NCI-H446 treated with DMSO at 0.1 percent for 48 hours (cell line): ENCODE measurements at regions not wholly inside any gene's neighbourhood (a gene's known extent, or its start where the extent isn't known, plus 50 kb on each side); places are given as distances from the start of the nearest gene placed in this dataset.
"Not testable (repeated sequence)": the region's sequence is repeated elsewhere in the genome, so short reads cannot be mapped to it uniquely, and the experiment has no call there.

Experiments
- DNase-seq: peaks from one replicate; lab custom pipeline; 2025; lab: John Stamatoyannopoulos, UW

DNA sequence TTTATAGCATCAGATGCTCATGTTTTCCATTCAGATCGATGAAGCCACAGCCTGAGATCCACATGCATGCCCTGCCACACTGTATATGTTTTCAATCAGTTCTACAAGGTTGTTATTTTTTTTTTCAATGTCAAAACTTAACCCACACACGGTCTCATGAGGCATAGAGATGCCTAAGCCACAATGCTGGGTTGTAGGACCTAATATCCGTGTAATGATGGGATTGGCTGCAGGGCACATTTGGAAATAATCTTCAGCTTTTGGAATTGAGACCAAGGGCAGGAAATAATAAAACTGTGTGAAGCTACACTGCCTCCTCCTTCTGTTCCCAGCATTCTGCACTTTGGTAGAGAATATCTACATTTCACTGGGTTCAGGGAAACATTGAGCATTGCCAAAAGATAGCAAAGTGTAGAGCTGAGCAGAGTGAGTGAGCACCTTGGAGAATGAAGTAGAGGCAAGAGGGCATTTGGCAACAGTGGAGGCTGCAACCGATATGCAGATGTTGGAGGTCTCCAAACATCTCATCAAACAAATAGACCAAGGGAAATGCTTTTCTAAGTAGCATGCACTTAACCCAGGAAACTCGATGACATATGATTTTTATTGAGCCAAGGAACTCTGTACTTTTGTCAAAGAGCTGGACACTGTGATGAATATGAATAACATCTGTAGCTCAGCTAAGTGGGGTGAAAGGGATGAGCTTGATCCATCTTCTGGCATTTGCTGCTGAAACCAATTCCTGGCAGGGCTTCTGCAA, 176.7 kb downstream of the LYPLAL1 start:
- DNase-seq = no peak

DNA sequence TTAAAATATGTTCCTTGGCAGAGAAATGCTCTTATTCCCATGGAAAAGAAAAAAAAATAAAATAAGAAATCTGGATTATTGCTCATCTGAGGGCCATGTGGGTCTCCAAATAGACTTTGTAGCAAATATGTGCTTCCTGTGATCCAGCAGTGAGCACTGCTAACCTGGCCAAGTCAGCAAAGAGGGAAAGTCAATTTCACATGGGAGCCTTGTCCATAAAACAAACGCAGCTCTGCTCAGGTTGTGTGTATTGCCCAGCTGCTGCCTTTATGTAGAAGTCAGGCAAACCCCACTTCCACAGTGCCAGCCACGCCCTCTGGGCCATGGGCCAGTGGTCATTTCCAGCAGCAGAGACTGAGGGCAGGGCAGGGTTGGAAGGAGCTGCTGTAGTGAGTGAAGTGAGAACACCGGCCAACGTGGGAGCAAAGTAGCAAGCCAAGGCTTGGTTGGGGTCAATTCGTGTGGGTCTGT, 174.3 kb downstream of the LYPLAL1 start:
- no peak for DNase-seq

DNA sequence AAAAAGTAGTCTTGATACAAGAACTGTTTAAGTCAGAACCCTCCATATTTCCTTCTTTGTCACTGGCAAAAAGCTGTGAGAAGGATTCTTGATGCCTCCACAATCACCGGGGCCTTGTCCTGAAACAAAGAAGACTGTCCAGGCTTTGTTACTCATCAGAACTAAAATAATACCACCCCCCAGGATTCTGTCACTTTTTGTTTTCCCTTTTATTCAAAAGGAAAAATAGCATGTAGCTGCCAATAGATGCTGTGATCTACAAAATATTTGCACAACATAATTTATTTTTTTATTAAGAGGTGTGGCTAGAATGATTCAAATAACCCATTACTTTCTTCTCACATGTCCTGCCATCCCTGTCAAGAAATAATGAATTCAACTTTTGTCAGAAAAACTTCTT, 173.7 kb downstream of the LYPLAL1 start:
- DNase-seq = no peak

DNA sequence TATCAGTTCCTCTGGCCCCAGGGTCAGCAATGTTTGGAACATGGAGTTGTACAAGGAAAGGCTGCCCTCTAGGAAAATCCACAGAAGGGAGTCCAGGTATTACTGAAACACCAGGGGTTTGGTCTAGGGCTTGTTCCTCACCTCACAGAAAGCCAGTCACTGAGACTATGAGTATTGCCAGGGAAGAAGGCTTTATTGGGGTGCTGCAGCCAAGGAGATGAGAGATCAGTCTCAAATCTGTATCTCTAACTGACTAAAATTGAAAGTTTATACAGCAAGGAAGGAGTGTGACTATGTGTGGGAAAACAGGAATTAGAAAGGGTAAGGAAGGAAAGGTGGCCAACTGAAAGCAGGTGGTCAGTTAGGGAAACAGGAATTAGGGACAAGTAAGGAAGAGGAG, 172.3 kb downstream of the LYPLAL1 start:
- DNase-seq = no peak

DNA sequence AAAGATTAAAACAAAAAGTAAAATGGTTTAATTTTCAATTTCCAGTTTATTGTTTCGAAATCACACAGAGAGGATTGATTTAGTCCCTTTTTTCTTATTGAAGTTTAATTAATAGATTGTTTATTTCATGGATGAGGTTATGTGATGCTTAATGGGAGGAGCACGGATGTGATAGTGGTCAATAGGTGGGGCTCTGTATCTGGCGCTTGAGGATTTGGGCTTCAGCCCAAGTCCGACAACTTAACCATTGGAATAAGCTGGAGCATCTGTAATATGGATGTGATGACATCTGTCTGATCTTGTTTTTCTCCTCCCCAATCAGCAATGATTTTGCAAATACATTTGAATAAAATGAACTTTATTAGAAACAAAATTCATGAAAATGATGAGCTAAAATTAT, 169.2 kb downstream of the LYPLAL1 start:
- DNase-seq = no peak

DNA sequence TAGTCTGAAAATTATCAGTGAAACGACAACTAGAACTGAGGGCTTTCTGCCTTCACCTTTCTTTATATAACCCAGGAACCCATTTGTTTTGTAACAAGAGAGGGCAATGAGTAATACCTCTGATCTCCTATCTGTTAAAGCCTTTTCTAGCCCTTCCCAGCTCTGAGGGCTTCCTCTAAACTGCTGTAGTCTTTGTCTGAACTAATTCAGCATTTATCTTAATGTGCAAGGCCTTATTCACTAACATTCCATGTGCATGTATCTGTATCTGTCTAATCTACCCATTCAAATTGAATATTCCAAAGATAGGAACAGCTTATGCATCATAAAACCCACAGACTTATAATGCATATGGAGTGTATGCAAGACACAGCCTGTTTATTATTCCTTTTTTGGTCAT, 167.1 kb downstream of the LYPLAL1 start:
- no peak for DNase-seq

DNA sequence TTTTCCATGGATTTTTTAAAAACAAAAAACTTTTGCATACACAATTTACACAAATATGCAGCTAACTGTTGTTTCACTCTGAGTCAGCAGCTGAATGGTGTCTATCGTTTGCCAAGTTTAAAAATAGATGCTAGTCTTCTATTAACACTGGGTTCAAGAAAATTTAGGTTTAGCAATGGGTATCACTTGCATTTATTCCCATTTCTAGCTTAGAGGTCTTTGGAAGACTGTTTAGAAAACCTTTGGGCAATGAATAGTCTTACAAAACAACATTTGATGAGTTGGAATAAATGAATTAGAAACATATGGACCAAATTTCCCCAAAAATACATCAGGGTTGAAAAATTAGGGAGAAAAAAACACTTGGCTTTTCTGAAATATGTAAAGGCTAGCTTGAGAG, 165.8 kb downstream of the LYPLAL1 start:
- DNase-seq = no peak

DNA sequence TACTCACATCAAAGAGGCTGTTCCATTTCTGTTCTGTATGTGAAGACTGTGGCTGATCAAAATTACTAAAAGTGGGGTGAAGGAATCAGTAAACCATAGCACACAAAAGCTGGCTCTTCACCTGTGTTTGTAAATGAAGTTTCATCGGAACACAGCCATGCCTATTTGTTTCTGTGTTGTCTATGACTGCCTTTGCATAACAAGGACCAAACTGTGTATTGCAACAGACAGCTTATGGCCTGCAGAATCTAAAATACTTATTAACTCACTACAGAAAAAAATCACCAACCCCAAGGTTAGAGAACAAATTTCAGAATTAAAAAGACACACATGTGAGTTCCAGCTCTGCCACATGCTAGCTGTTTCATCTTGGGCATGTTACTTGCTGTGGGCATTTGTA, 163.9 kb downstream of the LYPLAL1 start:
- no peak for DNase-seq

DNA sequence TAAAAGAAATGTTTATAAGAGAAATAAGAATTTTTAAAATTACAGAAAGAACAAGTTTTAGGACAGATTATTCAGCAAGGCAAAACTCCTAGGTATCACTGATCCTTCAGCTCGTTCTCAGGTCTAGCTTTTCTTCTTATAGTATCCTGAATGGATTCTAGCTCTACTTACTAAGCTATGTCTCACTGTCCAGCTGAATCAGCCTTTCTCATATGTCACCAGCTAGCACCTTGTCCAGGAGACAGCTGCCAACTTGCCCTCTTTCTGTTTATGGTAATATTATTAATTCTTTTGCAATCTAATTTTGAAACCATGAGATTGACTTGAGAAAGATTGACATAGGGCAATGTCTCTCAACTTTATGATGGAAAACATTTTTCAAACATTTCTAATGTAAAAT, 159.9 kb downstream of the LYPLAL1 start:
- DNase-seq = no peak

DNA sequence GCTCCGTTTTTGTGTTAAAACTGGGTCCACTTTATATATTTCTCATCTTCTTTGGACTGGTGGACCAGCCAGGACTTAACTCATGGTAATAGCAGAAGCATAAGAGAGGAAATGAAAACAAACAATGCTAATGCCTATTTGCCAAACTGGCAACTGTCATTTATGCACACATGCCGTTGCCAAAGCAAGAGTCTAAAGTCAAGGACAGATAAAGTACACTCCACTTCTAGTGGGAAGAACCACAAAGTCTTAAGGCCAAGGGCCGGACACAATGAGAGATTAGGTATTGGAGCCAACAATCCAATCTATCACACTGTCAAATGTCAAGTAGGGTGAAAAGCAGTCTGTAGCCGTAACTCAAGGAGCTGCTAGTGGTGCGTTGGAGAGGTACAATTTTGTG, 157.7 kb downstream of the LYPLAL1 start:
- DNase-seq = no peak

DNA sequence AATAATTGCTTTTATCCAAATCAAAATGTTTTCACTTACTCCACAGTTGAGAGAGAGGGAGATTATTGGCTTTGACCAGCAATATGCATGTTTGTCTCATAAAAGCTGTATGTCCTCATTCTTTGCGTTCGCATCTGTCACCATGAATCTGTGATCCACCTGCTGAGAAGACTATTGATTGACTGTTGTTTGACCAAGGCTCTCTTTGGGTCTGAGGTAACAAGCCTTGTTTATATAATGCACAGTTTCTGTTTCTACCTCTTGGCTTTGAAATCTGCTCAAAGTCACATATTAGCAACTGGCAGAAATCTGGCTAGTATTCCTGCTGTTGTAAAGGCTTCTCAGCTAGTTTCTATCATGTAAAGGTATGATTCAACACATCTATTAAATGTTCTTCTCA, 157.0 kb downstream of the LYPLAL1 start:
- DNase-seq = no peak

DNA sequence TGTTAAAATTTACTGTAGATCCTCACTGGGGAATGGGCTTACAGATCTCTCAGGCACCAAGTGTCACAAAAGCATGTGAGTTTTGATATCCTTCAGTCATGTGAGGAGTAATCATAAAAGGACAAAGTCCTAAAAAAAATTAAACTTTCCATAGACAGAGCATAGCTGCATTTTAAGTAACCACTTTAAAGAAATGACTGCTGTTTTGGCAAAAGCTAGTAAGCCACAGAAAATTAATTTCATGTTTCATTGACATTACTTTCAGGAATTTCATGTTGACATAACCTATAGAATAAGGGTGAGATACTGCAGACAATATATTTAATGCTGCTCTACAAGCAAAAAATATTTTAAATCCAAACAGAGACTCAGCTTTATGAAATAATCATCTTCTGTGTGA, 156.3 kb downstream of the LYPLAL1 start:
- no peak for DNase-seq

DNA sequence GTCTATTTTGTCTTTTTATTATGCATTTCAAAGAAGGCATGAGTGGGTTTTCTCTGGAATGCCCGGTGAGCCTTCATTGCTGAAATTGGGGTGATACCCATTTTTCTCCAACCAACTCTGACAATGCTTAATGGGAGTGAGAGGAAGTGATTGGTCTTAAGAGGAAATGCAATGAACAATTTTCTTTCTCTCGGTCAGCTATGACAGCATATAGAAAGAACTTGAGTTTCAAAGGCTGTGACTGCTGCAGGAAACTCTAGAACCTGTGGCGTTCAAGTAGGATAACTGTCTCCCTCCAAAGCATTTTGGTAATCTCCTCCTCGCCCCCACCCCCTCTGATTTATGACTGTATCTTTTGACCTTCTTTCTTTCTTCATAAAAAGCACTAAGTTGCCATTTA, 155.9 kb downstream of the LYPLAL1 start:
- no peak for DNase-seq

DNA sequence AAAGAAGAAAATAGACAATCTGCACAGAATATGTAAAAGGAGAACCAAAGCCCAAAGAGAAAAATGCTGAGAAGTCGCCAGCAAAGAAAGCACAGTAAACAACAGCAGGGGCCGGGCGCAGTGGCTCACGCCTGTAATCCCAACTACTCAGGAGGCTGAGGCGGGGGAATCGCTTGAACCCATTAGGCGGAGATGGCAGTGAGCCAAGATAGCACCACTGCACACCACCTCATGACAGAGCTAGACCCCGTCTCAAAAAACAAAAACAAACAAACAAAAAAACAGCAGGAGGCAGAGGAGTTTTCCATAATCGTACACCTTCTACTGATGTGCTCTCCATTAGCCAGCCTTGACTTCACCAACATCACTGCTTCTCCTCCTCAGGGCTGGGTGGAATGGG, 153.2 kb downstream of the LYPLAL1 start:
- DNase-seq = no peak

DNA sequence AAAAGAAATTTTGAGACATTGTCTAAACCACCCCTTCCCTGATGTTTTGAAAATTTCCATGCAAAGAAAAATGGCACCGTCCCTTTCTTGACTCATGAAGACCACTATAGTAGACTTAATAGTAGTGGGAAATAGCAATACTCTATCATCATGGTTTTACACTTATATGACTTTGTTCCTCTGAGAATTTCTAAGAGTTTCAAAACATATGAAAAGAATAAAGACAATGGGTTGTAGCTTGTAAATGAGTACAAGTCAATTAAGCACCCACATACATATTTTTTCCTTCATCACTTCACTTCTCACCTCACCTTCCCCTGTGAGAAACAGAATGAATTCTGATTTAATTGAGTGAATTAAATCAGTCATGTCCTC, 151.7 kb downstream of the LYPLAL1 start:
- no peak for DNase-seq

DNA sequence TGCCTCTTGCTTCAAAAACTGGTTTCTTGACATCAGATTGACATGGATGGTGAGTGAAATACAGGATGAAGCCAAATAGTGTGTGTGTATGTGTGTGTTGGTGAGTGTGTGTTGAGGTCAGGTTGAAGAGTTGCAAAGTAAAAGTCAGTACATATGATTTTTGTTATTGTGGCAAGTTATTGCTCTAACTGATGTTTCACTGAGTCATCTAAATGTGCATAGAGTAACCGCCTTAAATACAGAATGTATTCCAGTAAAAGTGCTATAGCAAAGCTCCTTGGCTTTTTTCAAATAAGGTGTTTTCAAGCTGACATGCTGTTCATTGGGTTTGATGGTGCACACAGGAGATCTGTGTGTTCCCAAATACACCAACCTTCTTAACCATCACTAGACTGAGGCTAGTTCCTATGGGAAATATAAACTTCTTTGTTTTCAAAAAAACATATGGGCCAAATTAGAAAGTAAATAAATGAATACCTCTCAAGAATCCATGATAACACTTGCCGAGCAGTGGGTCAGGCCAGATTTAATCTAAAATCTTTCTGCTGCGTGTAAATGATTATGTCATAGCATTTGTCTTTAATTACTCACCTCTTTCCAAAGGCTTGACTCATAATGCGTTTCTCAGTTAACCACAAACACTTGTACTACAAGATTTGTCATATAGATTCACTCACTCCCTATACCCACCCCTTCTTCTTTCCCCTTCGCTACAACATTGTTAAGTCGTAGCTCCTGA, 151.1 kb downstream of the LYPLAL1 start:
- no peak for DNase-seq

DNA sequence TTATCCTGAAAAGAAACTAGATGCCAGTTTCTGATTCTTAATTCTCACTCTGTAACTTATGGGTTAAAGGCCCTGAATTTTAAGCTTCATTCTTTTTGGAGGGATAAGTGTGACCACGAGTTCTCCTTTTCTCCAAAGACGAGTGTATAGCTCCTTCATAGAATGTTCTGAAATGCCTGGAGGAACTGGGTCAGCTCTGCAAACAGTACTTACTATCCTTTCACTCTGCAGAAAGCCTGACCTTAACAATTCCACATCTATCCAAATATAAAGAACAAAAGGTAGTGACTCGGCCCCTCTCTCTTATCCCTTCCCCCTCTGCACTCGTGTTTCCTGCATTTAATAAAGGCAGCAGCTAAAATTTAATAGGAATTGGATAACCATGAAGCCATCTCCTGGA, 150.5 kb downstream of the LYPLAL1 start:
- DNase-seq = no peak

DNA sequence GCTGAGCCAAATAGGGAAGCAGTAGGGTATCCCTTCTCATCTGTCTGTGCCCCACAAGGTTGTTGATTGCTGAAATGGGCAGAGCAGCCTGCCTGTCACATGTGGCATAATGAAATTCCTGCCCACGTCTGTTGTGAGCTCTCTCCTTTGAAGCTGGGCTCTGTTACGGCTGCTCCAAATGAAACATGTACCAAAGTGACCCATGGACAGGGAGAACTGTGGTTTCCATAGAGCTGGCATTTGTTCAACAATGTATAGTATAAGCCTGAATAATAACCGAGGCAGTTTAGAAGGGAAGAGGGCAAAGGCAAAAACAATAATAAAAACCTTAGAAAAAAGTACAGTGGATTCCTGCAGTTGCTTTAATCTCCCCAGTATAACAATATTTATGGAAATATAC, 149.7 kb downstream of the LYPLAL1 start:
- no peak for DNase-seq

DNA sequence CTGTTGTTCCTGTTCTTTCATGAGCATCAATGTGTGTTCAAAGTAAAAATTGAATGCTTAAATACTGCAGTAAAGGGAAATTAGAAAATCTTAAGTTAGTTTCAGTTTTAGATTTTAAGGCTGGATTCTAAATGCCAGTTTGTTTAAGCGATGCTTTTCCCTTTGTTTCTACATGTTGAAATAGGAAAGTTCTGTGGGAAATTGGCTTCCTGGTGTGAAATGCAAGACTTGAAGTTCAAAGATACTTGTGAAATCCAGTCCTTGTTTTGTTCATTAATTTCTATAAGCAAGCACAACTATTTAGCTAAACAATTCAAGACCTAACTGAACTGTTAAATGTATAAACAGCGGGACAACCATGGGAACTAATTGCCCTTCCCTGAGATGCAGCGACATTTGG, 149.1 kb downstream of the LYPLAL1 start:
- no peak for DNase-seq

DNA sequence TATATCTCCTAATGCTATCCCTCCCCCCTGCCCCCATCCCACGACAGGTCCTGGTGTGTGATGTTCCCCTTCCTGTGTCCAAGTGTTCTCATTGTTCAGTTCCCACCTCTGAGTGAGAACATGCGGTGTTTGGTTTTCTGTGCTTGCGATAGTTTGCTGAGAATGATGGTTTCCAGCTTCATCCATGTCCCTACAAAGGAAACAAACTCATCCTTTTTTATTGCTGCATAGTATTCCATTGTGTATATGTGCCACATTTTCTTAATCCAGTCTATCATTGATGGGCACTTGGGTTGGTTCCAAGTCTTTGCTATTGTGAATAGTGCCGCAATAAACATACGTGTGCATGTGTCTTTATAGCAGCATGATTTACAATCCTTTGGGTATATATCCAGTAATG, 146.9 kb downstream of the LYPLAL1 start:
- DNase-seq = not testable (repeated sequence)

DNA sequence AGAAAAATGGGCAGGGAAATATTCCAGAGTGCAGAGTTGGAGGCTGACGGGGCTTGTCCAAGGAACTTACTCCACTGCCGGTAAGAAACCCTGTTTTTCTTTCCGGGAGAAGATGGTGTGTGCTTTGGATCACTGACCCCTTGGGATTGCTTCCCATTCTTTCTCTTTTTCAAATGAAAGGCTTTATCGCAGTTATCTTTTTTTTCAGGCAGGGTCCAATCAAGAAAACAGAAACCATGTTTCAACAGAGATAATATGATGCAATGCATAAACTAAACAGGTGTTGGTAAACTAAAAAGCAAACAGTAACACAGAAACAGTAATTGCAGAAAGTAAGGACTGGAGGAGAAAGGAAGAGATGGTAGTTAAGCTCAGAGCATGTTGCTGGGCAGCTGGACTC, 145.1 kb downstream of the LYPLAL1 start:
- no peak for DNase-seq

DNA sequence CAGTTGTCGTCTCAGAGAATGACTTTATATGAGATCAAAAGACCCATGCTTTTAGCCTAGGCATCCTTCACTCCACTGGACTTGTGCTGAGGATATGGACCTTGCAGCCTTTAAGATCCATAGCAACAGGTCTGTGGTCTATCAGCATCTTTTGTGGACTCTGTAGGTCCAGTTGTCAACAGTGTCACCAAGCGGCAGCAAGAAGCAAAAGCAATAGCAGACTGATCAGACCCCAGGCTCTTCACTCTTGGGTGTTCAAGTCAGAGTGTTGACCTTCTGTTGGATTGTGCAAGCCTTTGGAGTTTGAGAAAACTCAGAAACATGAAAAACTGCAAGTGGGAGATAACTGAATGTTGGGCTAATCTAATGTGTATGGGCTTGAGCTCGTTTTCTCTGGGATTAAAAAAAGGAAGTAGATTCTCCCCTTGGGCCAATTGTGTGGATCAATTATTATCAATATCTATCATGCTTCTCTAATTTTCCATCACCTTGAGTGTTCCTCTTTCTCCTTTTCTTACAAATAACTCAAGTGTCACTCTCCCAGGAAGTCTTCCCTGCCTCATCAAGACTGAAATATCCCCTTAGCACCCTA, 144.2 kb downstream of the LYPLAL1 start:
- no peak for DNase-seq

DNA sequence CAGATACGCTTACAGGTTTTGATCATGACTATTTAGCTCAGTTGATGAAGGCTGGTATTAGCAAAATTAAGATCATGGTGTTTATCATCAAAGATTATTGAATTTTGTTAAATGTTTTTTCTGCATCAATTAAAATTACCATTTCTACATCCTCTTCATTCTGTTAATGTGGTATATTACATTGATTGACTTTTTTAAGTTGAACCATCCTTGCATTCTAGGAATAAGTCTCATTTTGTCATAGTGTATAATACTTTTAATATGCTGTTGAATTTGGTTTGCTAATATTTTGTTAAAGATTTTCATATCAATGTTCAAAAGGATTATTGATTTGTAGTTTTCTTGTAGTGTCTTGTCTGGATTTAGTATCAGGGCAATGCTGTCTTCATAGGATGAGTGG, 142.4 kb downstream of the LYPLAL1 start:
- DNase-seq = no peak
